ENCODE measurements at regions not wholly inside any gene's neighbourhood (a gene's known extent, or its start where the extent isn't known, plus 50 kb on each side); places are given as distances from the start of the nearest gene placed in this dataset.

GRCh38 chr7:12146813-12147212 is 64.3 kb upstream of the TMEM106B start:
- no peak overlapping the region for H3K9ac ChIP-seq
- no peaks in the 10 kb centered on the region for H3K9me3 ChIP-seq (replicated peaks in 1 of 11)
- no peaks in the 10 kb centered on the region for H3K36me3 ChIP-seq
- no peaks in the 10 kb centered on the region for H4K20me1 ChIP-seq
- no peaks in the 10 kb centered on the region for H3K27me3 ChIP-seq
- no peak overlapping the region for H3K4me3 ChIP-seq
- no peak overlapping the region for H3K27ac ChIP-seq
- no peaks in the 10 kb centered on the region for H3K4me1 ChIP-seq
- no peak overlapping the region for H3K4me2 ChIP-seq
- no peak for TF ChIP-seq Cebpa-rat (IDR thresholded peaks at IDR 0.05)

- no peak overlapping the region for H3K9ac ChIP-seq
- H4K20me1 ChIP-seq, result no peaks in the 10 kb centered on the region
- no peaks in the 10 kb centered on the region for H3K27me3 ChIP-seq
- no peaks in the 10 kb centered on the region for H3K4me1 ChIP-seq
- H3K4me2 ChIP-seq, result no peak overlapping the region
- no peaks in the 10 kb centered on the region for H3K36me3 ChIP-seq
- H3K4me3 ChIP-seq, result no peak overlapping the region
- no peak for TF ChIP-seq Cebpa-rat (IDR thresholded peaks at IDR 0.05)
- no peak overlapping the region for H3K27ac ChIP-seq
- no peaks in the 10 kb centered on the region for H3K9me3 ChIP-seq (replicated peaks in 1 of 11)
These were observed 58.7 kb upstream of the TMEM106B start for GRCh38 chr7:12152196-12152918.

DNA sequence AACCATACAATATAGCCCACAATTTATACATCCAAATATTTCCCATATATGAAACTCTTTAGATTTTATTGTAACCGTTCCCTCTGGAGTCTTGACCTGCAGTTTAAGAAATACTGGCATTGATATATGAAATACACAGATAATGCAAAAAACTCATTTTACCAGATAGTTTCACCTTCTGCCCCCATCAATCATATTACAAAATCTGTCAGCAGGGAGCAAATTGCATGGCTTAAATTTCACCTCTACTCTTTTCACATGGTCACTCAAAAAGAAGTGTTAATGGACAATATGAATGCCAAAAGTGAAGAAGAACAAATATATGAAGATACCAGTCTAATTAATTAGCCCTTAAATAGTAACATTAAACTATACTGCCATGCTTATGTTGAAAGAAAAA is 57.0 kb upstream of the TMEM106B start:
- Histone ChIP-seq H3K36me3 (no peaks in the 10 kb centered on the region), H3K4me2 (no peak overlapping the region), H3K27me3 (no peaks in the 10 kb centered on the region), H3K27ac (no peak overlapping the region), H4K20me1 (no peaks in the 10 kb centered on the region), H3K4me3 (no peak overlapping the region), H3K9me3 (replicated peaks in 1 of 11) (no peaks in the 10 kb centered on the region), H3K4me1 (no peaks in the 10 kb centered on the region), H3K9ac (no peak overlapping the region)
- no peak for TF ChIP-seq Cebpa-rat (IDR thresholded peaks at IDR 0.05)

GRCh38 chr7:12157517-12157916 is 53.6 kb upstream of the TMEM106B start:
- no peak overlapping the region for H3K4me3 ChIP-seq
- no peak overlapping the region for H3K4me2 ChIP-seq
- no peak for TF ChIP-seq Cebpa-rat (IDR thresholded peaks at IDR 0.05)
- no peaks in the 10 kb centered on the region for H3K27me3 ChIP-seq
- H4K20me1 ChIP-seq, result no peaks in the 10 kb centered on the region
- no peaks in the 10 kb centered on the region for H3K4me1 ChIP-seq
- H3K9me3 ChIP-seq (replicated peaks in 1 of 11), result no peaks in the 10 kb centered on the region
- no peak overlapping the region for H3K27ac ChIP-seq
- H3K36me3 ChIP-seq, result no peaks in the 10 kb centered on the region
- no peak overlapping the region for H3K9ac ChIP-seq

DNA sequence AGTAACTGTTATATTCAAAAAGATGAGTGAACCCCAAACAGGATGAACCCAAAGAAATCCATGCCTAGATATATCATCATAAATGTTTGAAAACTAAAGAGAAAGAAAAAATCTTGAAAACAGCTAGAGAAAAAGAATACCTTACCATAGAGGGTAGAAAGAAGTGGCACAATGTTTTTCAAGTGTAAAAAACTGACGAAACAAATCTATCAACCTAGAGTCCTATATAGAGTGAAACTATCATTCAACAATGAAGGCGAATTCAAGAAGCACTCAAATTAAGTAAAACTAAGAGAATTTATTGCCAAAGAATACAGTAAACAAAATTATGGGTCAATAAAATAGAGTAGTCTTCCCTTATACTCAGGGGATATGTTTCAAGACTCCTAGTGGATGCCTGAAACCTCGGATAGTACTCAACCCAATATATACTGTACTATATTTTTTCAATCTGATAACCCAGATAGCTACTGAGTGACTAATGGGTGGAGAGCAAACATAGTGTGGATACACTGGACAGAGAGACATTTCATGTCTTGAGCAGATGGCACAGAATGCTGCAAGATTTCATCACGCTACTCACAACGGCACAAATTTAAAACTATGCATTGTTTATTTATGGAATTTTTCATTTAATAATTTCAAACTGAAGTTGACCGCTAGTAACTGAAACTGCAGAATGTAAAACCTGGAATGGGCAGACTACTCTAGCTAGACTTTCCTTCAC is 52.6 kb upstream of the TMEM106B start:
- Histone ChIP-seq H3K36me3 (no peaks in the 10 kb centered on the region), H3K4me2 (no peak overlapping the region), H3K9me3 (replicated peaks in 1 of 11) (no peaks in the 10 kb centered on the region), H4K20me1 (no peaks in the 10 kb centered on the region), H3K9ac (no peak overlapping the region), H3K27me3 (no peaks in the 10 kb centered on the region), H3K4me3 (no peak overlapping the region), H3K27ac (no peak overlapping the region), H3K4me1 (no peaks in the 10 kb centered on the region)
- TF ChIP-seq Cebpa-rat (IDR thresholded peaks at IDR 0.05), result no peak

DNA sequence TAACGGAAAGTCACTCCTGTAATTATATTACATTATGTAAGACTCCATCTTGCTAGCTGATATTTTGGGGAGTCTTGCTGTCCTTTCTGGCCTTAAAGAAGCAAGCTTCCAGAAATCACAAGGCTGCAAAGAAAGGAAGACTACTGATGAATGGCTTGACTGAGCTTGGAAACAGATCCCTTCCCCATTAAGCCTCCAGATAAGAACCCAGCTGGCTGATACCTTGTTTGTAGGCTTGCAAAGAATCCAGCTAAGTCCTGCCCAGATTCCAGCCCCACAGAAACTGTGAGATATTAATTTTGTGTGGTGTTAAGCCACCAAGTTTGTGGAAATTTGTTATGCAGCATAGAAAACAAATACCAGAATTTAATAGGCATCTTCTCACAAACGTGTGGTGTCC is 49.9 kb upstream of the TMEM106B start:
- Histone ChIP-seq H3K4me3 (no peak overlapping the region), H3K36me3 (no peaks in the 10 kb centered on the region), H3K9me3 (replicated peaks in 1 of 11) (0 out of 22 replicates have a peak, but pooled peaks cover 0 to 3% (median 0%) of the 10 kb centered on the region in 11 experiments), H3K27ac (no peak overlapping the region), H4K20me1 (no peaks in the 10 kb centered on the region), H3K9ac (no peak overlapping the region), H3K4me1 (no peaks in the 10 kb centered on the region), H3K27me3 (no peaks in the 10 kb centered on the region), H3K4me2 (no peak overlapping the region)
- no peak for TF ChIP-seq Cebpa-rat (IDR thresholded peaks at IDR 0.05)

All from BLaER1 treated with 17β-estradiol and CSF1 and Interleukin-3, amounts not matched to agents 10 nM and 100 nM (cell line).